ENCODE measurements at regions not wholly inside any gene's neighbourhood (a gene's known extent, or its start where the extent isn't known, plus 50 kb on each side); places are given as distances from the start of the nearest gene placed in this dataset.
"Not testable (repeated sequence)": the region's sequence is repeated elsewhere in the genome, so short reads cannot be mapped to it uniquely, and the experiment has no call there.

GRCh38 chr12:58677833-58678232, 242.5 kb downstream of the LRIG3 start:
- TF ChIP-seq POLR2A (IDR thresholded peaks at IDR 0.05; ENCODE audit: low read depth, low read length); POLR2AphosphoS5 (IDR thresholded peaks at IDR 0.05; ENCODE audit: low read depth, low read length); PAX5 (IDR thresholded peaks at IDR 0.05; ENCODE audit: insufficient read depth, low read length, severe bottlenecking); TAF1 (IDR thresholded peaks at IDR 0.05; ENCODE audit: low read depth, low read length); SPI1 (IDR thresholded peaks at IDR 0.05; ENCODE audit: low read depth, low read length): not testable (repeated sequence)
